Trophoblast cell (in vitro differentiated cells and primary cell): ENCODE measurements at regions not wholly inside any gene's neighbourhood (a gene's known extent, or its start where the extent isn't known, plus 50 kb on each side); places are given as distances from the start of the nearest gene placed in this dataset.
A peak's percentile ranks its signal among the peaks of the same experiment; 100 is the strongest.

ENCODE experiments used
- DNase-seq, 2 donors: peaks; one replicate each; pipeline ENCODE4 v3.0.0-alpha.2; 2016
- H2AFZ ChIP-seq: 2 replicates; pipeline ENCODE4 v1.6.1; 2013; ENCODE audit warnings: low read length, moderate library complexity, mild to moderate bottlenecking; ENCODE audit not compliant: insufficient read depth, poor library complexity
- H2AK5ac ChIP-seq: 2 replicates; pipeline ENCODE4 v1.6.1; 2013; ENCODE audit warnings: mild to moderate bottlenecking, low read length
- H2BK120ac ChIP-seq: 2 replicates; pipeline ENCODE4 v1.6.1; 2013; ENCODE audit warnings: low read length, mild to moderate bottlenecking, moderate library complexity; ENCODE audit not compliant: insufficient read depth, poor library complexity
- H2BK12ac ChIP-seq: 2 replicates; pipeline ENCODE4 v1.6.1; 2013; ENCODE audit warnings: mild to moderate bottlenecking, low read length, moderate library complexity
- H2BK5ac ChIP-seq: 2 replicates; pipeline ENCODE4 v1.6.1; 2013; ENCODE audit warnings: low read length, low read depth, moderate library complexity, mild to moderate bottlenecking; ENCODE audit not compliant: poor library complexity
- H3K14ac ChIP-seq: 2 replicates; pipeline ENCODE4 v1.6.1; 2013; ENCODE audit warnings: mild to moderate bottlenecking, low read length
- H3K18ac ChIP-seq: 2 replicates; pipeline ENCODE4 v1.6.1; 2013; ENCODE audit warnings: mild to moderate bottlenecking, low read length
- H3K23ac ChIP-seq: 2 replicates; pipeline ENCODE4 v1.6.1; 2013; ENCODE audit warnings: low read length
- H3K27ac ChIP-seq: 2 replicates; pipeline ENCODE4 v1.5.1; 2013; ENCODE audit warnings: low read depth, mild to moderate bottlenecking, inconsistent platforms, low read length, moderate library complexity
- H3K27me3 ChIP-seq: 2 replicates; pipeline ENCODE4 v1.6.1; 2013; ENCODE audit warnings: inconsistent platforms, mild to moderate bottlenecking, low read length, moderate library complexity; ENCODE audit not compliant: insufficient read depth
- H3K36me3 ChIP-seq, 2 experiments: 1 replicate in 1 of 2; 2 replicates in 1 of 2; pipeline ENCODE4 v1.6.1; 2013; ENCODE audit warnings: low read length in 2 of 2, mild to moderate bottlenecking in 2 of 2, moderate library complexity in 1 of 2; ENCODE audit not compliant: insufficient read depth in 2 of 2, control insufficient read depth in 1 of 2
- H3K4ac ChIP-seq: 2 replicates; pipeline ENCODE4 v1.6.1; 2013; ENCODE audit warnings: low read depth, mild to moderate bottlenecking, low read length, moderate library complexity
- H3K4me1 ChIP-seq, 2 experiments: 1 replicate in 1 of 2; 2 replicates in 1 of 2; pipeline ENCODE4 v1.6.1; 2013; ENCODE audit warnings: low read length in 2 of 2, mild to moderate bottlenecking in 2 of 2, moderate library complexity in 1 of 2; ENCODE audit not compliant: insufficient read depth in 2 of 2, control insufficient read depth in 1 of 2
- H3K4me2 ChIP-seq: 2 replicates; pipeline ENCODE4 v1.6.1; 2013; ENCODE audit warnings: inconsistent platforms, mild to moderate bottlenecking, low read length, moderate library complexity
- H3K4me3 ChIP-seq: 2 replicates; pipeline ENCODE4 v1.5.1; 2013; ENCODE audit warnings: mild to moderate bottlenecking, low read depth, low read length, inconsistent platforms
- H3K79me1 ChIP-seq: one replicate; pipeline ENCODE4 v1.6.1; 2013; ENCODE audit warnings: low read length
- H3K79me2 ChIP-seq: 2 replicates; pipeline ENCODE4 v1.6.1; 2013; ENCODE audit warnings: low read length, mild to moderate bottlenecking; ENCODE audit not compliant: control insufficient read depth, insufficient read depth, poor library complexity
- H3K9ac ChIP-seq: 2 replicates; pipeline ENCODE4 v1.6.1; 2013; ENCODE audit warnings: mild to moderate bottlenecking, low read length
- H3K9me3 ChIP-seq: 2 replicates; pipeline ENCODE4 v1.6.1; 2013; ENCODE audit warnings: low read depth, mild to moderate bottlenecking, control low read depth, inconsistent platforms, low read length; ENCODE audit not compliant: insufficient read depth
- H4K12ac ChIP-seq: 2 replicates; pipeline ENCODE4 v1.6.1; 2013; ENCODE audit warnings: low read depth, mild to moderate bottlenecking, low read length, moderate library complexity
- H4K8ac ChIP-seq: 2 replicates; pipeline ENCODE4 v1.6.1; 2013; ENCODE audit warnings: low read depth, mild to moderate bottlenecking, low read length, moderate library complexity
- H4K91ac ChIP-seq: one replicate; pipeline ENCODE4 v1.6.1; 2013; ENCODE audit warnings: low read depth, mild to moderate bottlenecking, low read length, moderate library complexity
- WGBS: extraction: QIAGEN DNeasy Blood & Tissue Kit; methylation state at CpG from one replicate; pipeline ENCODE4 v1.1.7; 2013; ENCODE audit warnings: missing lambda C conversion rate; ENCODE audit not compliant: insufficient read length, insufficient coverage; ENCODE audit errors: extremely low coverage; 5-methylcytosine and 5-hydroxymethylcytosine counted together

DNA sequence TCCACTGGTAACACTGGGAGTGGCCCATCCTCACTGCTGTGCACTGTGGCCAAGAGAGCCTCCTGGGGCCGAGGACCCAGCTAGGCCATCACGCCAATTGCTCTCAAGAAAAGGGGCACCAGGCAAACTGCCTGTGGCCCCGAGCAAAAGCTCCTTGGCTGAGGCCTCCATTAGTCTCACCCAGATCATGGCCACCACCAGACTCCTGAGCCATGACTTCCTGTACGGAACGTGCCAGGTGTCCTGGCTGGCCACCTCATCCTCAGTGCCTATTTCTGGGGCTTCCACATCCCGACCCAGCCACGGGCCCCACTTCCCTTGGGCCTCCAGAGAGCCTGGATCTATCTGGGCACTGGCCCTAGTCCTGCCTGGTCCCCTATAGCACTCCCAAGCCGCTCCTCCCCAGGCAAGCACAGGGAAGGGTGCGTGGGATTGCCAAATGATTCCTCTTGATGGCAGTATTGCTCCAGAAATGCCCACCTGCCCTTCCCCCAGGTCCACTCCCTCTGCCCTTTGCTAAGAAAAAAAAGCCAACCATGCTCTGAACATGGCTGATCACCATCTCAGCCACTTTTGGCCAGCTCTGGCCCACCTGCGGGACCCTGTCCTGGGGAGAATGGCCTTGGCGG lies 212.6 kb upstream of the AGTR2 start:
- Histone ChIP-seq H2AFZ (no peak overlapping the region), H3K14ac (no peak overlapping the region), H3K23ac (no peak overlapping the region), H3K27ac (no peak overlapping the region), H3K9me3 (no peaks in the 10 kb centered on the region), H3K36me3 (peaks cover 0 to 3% of the 10 kb centered on the region in 2 experiments), H2BK12ac (no peak overlapping the region), H3K18ac (no peak overlapping the region), H2BK120ac (no peak overlapping the region), H4K12ac (no peak overlapping the region), H3K4me1 (peaks cover 0 to 2% of the 10 kb centered on the region in 2 experiments), H4K91ac (no peak overlapping the region), H3K4me2 (no peak overlapping the region), H4K8ac (no peak overlapping the region), H3K9ac (no peak overlapping the region), H2BK5ac (no peak overlapping the region), H3K4me3 (no peak overlapping the region), H3K79me2 (no peaks in the 10 kb centered on the region), H3K4ac (no peak overlapping the region), H2AK5ac (no peak overlapping the region), H3K79me1 (no peaks in the 10 kb centered on the region), H3K27me3 (no peaks in the 10 kb centered on the region)
- peak in 1 of 2 donors; percentile 23 for DNase-seq
- WGBS, result no CpG with 5 or more reads among the region's 11 CpGs

DNA sequence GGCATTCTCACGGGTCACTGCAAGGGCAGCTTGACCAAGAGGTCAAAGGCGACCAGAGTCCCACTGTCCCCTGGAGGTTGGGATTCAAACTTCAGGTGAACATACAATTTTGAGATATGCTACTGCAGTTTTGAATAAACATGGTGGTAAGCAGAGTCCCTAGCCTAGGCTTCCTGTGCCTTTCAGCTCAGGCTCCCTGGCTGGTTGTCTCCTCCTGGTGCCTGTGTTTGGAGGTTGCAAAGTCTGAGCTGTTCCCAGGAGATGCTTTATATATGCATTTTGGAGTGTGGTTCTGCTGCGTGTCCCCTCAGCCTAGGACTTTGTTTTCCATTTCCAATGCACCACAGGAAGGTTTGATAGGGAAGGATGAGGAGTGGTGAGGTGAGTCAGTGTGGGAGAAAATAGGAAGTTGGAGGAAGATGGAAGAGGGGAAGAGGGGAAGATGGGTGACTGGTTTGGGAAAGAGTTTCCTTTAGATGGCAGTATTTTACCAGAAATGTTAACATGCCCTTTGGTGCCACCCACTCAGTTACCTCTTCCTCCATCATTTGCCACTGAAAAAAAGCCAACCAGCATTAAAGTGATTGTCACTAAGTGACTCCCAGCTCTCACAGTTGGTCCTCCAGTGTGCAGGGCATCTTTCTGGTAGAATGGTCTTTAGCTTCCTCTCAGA lies 211.7 kb upstream of the AGTR2 start:
- H3K4me3 ChIP-seq, result no peak overlapping the region
- H2BK12ac ChIP-seq, result no peak overlapping the region
- H3K9me3 ChIP-seq, result no peaks in the 10 kb centered on the region
- H3K79me1 ChIP-seq, result no peaks in the 10 kb centered on the region
- H2BK5ac ChIP-seq, result no peak overlapping the region
- H3K27me3 ChIP-seq, result no peaks in the 10 kb centered on the region
- H2AK5ac ChIP-seq, result no peak overlapping the region
- H3K4me1 ChIP-seq, result peaks cover 0 to 2% of the 10 kb centered on the region in 2 experiments
- no peaks in the 10 kb centered on the region for H3K79me2 ChIP-seq
- H3K23ac ChIP-seq, result no peak overlapping the region
- DNase-seq, result peak in 1 of 2 donors; percentile 5
- H3K9ac ChIP-seq, result no peak overlapping the region
- no peak overlapping the region for H3K18ac ChIP-seq
- WGBS, result no CpG with 5 or more reads among the region's 3 CpGs
- H3K4me2 ChIP-seq, result no peak overlapping the region
- no peak overlapping the region for H3K27ac ChIP-seq
- no peak overlapping the region for H4K91ac ChIP-seq
- H3K4ac ChIP-seq, result no peak overlapping the region
- peaks cover 0 to 3% of the 10 kb centered on the region in 2 experiments for H3K36me3 ChIP-seq
- no peak overlapping the region for H3K14ac ChIP-seq
- no peak overlapping the region for H2AFZ ChIP-seq
- no peak overlapping the region for H2BK120ac ChIP-seq
- peak overlapping the region; percentile 28 for H4K8ac ChIP-seq
- H4K12ac ChIP-seq, result no peak overlapping the region

DNA sequence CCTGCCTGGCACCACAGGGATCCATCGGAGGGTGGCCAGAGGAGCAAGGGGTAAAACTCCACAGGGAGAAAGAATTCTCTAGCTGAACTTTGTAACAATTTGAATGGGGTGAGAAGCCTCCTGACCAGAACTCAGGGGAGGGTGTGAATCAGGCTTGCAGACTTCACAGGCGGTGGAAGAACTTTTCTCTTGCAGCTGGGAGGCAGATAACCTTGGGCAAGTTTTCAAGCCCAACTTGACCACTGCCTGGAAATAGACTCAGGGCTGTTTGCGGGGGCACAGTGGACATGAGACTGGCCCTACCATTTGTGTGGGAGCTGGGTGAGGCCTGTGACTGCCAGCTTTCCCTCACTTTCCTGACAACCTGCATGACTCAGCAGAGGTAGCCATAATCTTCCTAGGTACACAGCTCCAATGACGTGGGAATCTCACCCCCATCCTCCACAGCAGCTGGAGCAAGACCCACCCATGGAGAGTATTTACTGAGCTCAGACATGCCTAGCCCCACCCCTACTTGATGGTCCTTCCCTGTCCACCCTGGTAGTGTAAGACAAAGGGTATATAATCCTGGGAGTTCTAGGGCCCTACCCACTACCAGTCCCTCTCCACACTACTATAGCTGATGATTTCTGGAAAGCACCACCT lies 210.0 kb upstream of the AGTR2 start:
- no peak overlapping the region for H3K23ac ChIP-seq
- no peak overlapping the region for H3K18ac ChIP-seq
- H3K9me3 ChIP-seq, result no peaks in the 10 kb centered on the region
- no peak overlapping the region for H3K4me2 ChIP-seq
- H2AK5ac ChIP-seq, result no peak overlapping the region
- no peak for DNase-seq
- WGBS, result no CpG with 5 or more reads among the region's 4 CpGs
- no peaks in the 10 kb centered on the region for H3K79me1 ChIP-seq
- H3K4me1 ChIP-seq, result peaks cover 0 to 2% of the 10 kb centered on the region in 2 experiments
- H4K12ac ChIP-seq, result no peak overlapping the region
- H2BK12ac ChIP-seq, result no peak overlapping the region
- no peak overlapping the region for H2AFZ ChIP-seq
- H3K79me2 ChIP-seq, result no peaks in the 10 kb centered on the region
- H2BK120ac ChIP-seq, result no peak overlapping the region
- no peak overlapping the region for H4K91ac ChIP-seq
- H2BK5ac ChIP-seq, result no peak overlapping the region
- H3K27ac ChIP-seq, result no peak overlapping the region
- H3K4me3 ChIP-seq, result no peak overlapping the region
- H3K4ac ChIP-seq, result no peak overlapping the region
- no peak overlapping the region for H3K9ac ChIP-seq
- no peak overlapping the region for H3K14ac ChIP-seq
- H3K36me3 ChIP-seq, result peaks cover 0 to 3% of the 10 kb centered on the region in 2 experiments
- no peak overlapping the region for H4K8ac ChIP-seq
- H3K27me3 ChIP-seq, result no peaks in the 10 kb centered on the region

DNA sequence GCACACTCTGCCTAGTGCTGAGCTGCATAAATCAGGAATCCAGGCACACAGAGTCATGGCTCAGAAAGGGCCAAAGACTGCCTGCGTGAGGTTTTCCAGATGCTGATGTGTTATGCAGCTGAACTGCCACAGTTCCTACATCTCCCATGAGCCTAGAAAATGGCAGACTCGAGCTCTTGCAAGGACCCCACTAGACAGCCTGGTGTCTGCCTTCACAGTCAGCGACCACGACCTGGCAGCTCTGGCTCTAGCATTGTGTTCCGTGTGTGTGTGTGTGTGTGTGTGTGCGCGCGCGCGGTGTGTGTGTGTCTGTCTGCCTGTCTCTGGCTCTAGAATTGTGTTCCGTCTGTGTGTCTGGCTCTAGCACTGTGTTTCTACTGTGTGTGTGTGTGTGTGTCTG lies 203.6 kb upstream of the AGTR2 start:
- peaks cover 0 to 4% of the 10 kb centered on the region in 2 experiments for H3K4me1 ChIP-seq
- no peaks in the 10 kb centered on the region for H3K27me3 ChIP-seq
- no peak overlapping the region for H2AK5ac ChIP-seq
- H2BK120ac ChIP-seq, result no peak overlapping the region
- no peak overlapping the region for H4K91ac ChIP-seq
- H3K27ac ChIP-seq, result no peak overlapping the region
- H2BK12ac ChIP-seq, result no peak overlapping the region
- WGBS, result no CpG with 5 or more reads among the region's 11 CpGs
- no peaks in the 10 kb centered on the region for H3K9me3 ChIP-seq
- peaks cover 6% of the 10 kb centered on the region for H3K79me1 ChIP-seq
- no peak overlapping the region for H3K14ac ChIP-seq
- H3K4me2 ChIP-seq, result no peak overlapping the region
- H4K12ac ChIP-seq, result no peak overlapping the region
- no peak overlapping the region for H3K4ac ChIP-seq
- no peak overlapping the region for H4K8ac ChIP-seq
- no peak overlapping the region for H3K4me3 ChIP-seq
- peaks cover 7% of the 10 kb centered on the region for H3K79me2 ChIP-seq
- no peak overlapping the region for H3K23ac ChIP-seq
- no peaks in the 10 kb centered on the region for H3K36me3 ChIP-seq
- peak overlapping the region; percentile 4 for H2BK5ac ChIP-seq
- no peak overlapping the region for H3K9ac ChIP-seq
- no peak overlapping the region for H2AFZ ChIP-seq
- no peak overlapping the region for H3K18ac ChIP-seq
- DNase-seq, result no peak
